EL (cell line): ENCODE measurements at regions not wholly inside any gene's neighbourhood (a gene's known extent, or its start where the extent isn't known, plus 50 kb on each side); places are given as distances from the start of the nearest gene placed in this dataset.
A peak's percentile ranks its signal among the peaks of the same experiment; 100 is the strongest.

ENCODE experiments used
- DNase-seq: peaks from one replicate; pipeline ENCODE4 v3.0.0-alpha.2; 2016

GRCh38 chr5:146940295-146940694 lies 61.7 kb upstream of the PPP2R2B start:
- no peak for DNase-seq

- no peak for DNase-seq
Measured at GRCh38 chr5:146944019-146944418, 65.5 kb upstream of the PPP2R2B start.

- no peak for DNase-seq
Measured at GRCh38 chr5:146944764-146945616, 66.4 kb upstream of the PPP2R2B start.

- DNase-seq, result no peak
Measured at GRCh38 chr5:146945617-146946084, 67.1 kb upstream of the PPP2R2B start.

- peak; percentile 29 for DNase-seq
Measured at GRCh38 chr5:146947181-146947941, 68.8 kb upstream of the PPP2R2B start.

- no peak for DNase-seq
Measured at GRCh38 chr5:146948666-146949065, 70.1 kb upstream of the PPP2R2B start.

- no peak for DNase-seq
Measured at GRCh38 chr5:146952168-146952567, 73.6 kb upstream of the PPP2R2B start.

- DNase-seq, result no peak
Measured at GRCh38 chr5:146956217-146956616, 77.7 kb upstream of the PPP2R2B start.

- DNase-seq, result no peak
Measured at GRCh38 chr5:146959360-146959759, 80.8 kb upstream of the PPP2R2B start.

GRCh38 chr5:146962801-146963355 lies 84.3 kb upstream of the PPP2R2B start:
- peak; percentile 30 for DNase-seq

GRCh38 chr5:146965761-146966659 lies 87.5 kb upstream of the PPP2R2B start:
- peak; percentile 68 for DNase-seq

- DNase-seq, result no peak
Measured at GRCh38 chr5:146967646-146968045, 89.1 kb upstream of the PPP2R2B start.

- DNase-seq, result no peak
Measured at GRCh38 chr5:146971401-146971800, 92.8 kb upstream of the PPP2R2B start.

- DNase-seq, result no peak
Measured at GRCh38 chr5:146986469-146986868, 107.9 kb upstream of the PPP2R2B start.

- no peak for DNase-seq
Measured at GRCh38 chr5:146993876-146994530, 115.4 kb upstream of the PPP2R2B start.

- no peak for DNase-seq
Measured at GRCh38 chr5:146995878-146996277, 117.3 kb upstream of the PPP2R2B start.

GRCh38 chr5:147015405-147015804 lies 136.8 kb upstream of the PPP2R2B start:
- no peak for DNase-seq

GRCh38 chr5:147017191-147017590 lies 138.6 kb upstream of the PPP2R2B start:
- no peak for DNase-seq

- no peak for DNase-seq
Measured at GRCh38 chr5:147017621-147018020, 139.1 kb upstream of the PPP2R2B start.

GRCh38 chr5:147018812-147019211 lies 140.3 kb upstream of the PPP2R2B start:
- no peak for DNase-seq

- DNase-seq, result no peak
Measured at GRCh38 chr5:147036691-147037245, 158.2 kb upstream of the PPP2R2B start.
